ENCODE measurements at regions not wholly inside any gene's neighbourhood (a gene's known extent, or its start where the extent isn't known, plus 50 kb on each side); places are given as distances from the start of the nearest gene placed in this dataset.
"Not testable (repeated sequence)": the region's sequence is repeated elsewhere in the genome, so short reads cannot be mapped to it uniquely, and the experiment has no call there.

DNA sequence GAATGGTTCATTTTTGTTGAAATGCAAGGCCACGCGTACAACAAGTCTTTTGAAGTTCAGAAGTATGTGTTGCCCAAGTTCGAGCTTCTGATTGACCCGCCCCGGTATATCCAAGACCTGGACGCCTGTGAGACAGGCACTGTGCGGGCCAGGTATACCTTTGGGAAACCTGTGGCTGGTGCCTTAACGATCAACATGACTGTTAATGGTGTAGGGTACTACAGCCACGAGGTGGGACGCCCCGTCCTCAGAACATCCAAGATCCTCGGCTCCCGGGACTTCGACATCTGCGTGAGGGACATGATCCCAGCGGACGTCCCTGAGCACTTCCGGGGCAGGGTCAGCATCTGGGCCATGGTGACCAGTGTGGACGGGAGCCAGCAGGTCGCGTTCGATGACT, 1246.9 kb upstream of the PHF14 start:
- not testable (repeated sequence) for DNase-seq

DNA sequence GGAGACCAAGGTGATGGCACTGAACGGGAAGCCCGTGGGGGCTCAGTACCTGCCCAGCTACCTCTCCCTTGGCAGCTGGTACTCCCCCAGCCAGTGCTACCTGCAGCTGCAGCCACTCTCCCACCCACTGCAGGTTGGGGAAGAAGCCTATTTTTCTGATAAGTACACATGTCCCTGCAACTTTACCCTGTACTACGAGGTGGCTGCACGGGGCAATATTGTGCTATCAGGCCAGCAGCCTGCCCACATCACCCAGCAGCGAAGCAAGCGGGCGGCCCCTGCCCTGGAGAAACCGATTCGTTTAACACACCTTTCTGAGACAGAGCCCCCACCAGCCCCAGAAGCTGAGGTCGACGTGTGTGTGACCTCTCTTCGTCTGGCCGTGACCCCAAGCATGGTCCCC, 1246.2 kb upstream of the PHF14 start:
- not testable (repeated sequence) for DNase-seq

DNA sequence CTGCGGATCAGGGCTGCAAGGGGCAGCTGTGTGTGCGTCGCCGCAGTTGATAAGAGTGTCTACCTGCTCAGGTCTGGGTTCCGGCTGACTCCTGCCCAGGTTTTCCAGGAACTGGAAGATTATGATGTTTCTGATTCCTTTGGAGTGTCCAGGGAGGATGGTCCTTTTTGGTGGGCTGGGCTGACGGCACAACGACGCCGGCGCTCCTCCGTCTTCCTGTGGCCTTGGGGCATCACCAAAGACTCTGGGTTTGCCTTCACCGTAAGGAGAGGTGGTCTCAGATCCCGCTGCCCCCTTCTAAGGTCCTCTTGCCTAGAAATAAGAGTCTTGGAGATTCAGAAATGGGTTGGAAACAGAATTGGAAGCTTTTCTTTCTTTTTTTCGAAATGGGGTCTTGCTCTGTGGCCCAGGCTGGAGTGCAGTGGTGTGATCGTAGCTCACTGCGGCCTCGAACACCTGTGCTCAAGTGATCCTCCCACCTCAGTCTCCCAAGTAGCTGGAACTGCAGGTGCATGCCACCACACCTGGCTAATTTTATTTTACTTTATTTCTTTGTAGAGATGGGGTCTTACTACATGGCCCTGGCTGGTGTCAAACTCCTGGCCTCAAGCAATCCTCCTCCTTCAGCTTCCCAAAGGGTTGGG, 1245.5 kb upstream of the PHF14 start:
- not testable (repeated sequence) for DNase-seq

DNA sequence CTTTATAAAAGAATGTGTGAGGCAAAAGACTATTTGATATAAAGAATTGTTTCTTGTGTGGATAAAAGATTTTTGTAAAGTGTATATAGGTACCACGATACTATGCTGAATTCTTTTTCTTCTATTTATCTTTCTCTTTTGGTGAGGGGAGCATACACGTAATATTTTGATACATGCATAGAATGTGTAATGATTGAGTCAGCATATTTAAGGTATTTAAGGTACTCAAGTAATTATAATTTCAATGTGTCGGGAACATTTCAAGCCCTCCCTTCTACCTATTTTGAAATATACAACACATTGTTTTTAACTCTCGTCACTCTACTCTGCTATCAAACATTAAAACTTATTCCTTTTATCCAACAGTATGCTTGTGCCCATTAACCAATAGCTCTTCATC, 1221.6 kb upstream of the PHF14 start:
- no peak for DNase-seq

DNA sequence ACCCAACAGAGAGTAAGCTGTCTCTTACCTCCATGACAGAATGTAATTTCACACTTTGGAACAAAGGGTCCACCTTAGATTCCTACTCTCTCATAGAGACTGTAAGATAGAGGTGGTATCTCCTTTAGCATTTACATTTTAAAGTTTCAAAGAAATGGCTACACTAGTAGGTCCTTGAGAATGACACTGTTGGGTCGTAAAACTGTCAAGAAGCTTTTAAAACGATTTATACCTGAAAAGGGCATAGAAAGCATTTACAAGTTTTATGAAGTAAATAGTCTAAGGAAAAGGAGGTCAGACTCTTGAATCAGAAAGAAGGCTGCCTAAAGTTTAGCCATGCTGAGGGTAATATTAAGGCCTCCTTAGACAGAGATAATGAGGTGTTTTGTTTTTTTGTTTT, 1212.4 kb upstream of the PHF14 start:
- no peak for DNase-seq

DNA sequence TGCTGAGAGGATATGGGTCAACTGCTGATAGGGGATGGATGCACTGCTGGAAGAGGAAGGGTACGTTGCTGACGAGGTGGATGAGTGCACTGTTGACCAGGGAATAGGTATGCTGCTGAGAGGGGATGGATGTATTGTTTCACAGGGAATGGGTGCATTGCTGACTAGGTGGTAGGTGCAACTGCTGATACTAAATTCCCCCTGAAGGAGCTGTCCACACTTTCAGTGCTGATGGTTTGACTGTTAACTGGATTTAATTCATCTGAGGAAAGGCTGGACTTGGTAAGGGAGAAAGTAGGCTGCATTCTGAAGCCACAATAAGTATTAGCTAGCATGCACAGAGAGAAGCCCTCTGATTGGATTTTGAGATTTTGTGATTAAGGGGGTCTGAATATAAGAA, 1196.8 kb upstream of the PHF14 start:
- DNase-seq: no peak

DNA sequence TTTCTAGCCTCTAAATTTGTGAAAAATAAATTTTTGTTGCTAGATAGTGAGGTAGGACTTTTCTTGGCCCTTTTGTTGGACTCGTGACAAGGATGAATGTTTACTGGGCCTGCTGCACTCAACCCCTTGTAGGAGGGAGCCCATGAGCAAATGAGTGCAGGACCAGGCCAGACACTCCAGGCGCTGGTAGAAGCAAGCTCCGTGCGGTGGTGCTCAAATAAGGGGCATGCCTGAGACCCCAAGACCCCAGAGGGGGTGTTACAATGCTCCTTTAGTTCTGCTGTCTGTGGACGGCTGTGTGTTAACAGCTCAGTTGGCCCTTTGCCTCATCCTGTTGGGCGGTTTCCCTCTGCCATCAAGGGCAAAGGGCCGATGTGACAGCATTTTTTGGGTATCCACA, 1195.3 kb upstream of the PHF14 start:
- no peak for DNase-seq

DNA sequence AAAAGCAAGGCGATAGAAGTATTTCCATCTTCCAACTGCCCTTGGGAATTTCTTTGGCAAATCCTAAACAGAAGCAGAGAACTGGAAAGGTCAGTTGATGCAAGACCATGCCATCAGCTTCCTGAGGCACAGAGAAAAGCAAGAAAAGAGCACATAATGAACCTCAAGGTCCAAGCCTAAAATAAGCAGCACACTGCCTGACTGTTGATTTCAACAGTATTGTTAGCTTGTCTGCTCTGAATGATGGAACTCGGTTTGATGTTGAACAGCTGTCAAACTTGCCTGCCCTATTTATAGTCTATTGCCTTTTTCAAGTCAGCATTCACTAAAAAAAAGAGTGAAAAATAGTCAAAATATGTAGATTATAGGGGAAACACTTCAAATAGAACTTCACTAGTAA, 1192.0 kb upstream of the PHF14 start:
- DNase-seq: no peak

DNA sequence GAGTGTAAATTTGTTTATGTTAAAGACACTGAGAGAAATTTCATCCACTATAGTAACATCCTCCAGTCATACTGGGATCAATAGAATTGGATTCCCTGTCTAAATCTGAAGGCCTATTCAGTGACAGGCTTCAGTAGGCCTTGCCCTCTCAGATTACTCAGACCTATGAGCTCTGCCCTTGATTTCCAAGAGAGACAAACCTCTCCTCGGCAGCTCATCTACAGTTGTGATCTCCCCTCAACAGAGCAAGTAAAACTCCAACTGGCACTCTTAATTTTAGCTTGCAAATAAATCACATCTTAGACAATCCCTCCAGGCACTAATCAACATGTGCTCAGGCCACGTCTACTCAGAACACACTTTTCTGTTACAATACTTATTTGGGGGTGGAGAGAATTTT, 1191.4 kb upstream of the PHF14 start:
- DNase-seq: no peak

DNA sequence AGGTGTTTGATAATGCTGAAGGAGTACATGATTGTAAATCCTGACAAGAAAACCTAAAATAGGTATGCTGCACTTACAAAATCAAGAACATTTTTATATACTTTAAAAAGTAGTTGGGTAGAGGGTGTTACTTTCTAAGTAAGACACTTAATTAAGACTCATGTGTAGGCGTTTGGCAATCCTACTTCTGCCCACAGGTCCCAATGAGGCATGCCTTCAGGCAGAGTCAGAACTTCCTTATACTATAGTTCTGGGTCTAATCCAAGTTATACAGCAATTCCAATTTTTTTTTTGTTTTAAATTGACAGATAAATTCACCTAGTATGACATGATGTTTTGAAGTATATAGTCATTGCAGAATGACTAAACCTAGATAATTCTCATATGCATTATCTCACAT, 1188.5 kb upstream of the PHF14 start:
- no peak for DNase-seq

DNA sequence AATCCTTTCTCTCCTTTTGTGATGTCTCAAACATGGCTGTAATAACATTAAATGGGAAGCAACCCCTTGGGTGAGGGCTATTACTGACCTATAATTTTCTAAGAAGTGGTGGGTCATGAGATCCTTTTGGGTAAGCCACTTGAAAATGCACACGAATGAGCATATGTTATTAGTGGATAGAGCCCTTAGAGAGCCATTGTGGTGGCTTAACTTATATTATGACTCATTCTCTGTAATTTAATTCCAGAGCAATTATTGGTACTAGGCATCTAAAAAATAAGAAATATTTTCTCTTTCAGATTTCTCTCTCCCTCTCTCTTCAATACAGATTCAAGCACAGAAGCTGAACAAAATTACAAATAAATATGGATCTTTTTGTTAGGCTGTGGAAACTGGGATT, 1177.4 kb upstream of the PHF14 start:
- no peak for DNase-seq

DNA sequence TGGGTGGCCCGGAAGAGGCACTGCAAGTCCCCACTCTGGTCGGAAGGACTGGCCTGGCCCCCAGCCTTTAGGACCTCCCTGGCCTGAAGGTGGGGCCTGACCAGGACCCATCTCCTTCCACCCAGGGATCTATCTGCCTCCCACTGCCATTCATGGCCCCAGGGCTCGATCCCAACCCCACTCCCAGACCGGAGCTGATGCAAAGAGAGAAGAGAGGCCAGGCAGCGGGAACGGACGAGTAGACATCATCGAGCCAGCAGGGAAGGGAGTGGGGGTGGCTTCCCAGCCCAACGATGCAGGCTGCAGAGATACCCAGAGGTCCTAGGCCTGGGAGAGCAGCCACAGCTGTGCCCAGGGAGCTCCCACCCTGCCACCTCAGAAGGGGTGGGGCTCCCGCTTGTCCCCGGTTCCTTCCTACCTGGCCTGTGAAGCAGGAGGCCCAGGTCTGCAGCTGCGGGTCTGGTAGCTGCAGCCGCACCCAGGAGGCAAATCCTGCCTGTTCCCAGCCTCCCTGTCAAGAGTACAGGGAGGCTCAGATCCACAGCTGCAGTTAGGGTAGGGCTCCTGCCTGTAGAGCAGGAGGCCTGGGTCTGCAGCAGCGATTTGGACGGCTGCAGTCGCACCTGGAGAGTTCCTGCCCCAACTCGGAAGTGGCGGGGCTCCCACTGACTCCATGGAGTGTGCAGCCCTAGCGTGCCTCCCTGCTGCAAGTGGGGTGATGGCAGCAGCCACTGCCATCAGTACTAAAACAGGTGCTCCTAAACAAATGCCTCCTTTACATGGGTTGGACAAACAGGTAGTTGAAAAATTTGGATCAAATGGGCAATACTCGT, 1151.0 kb upstream of the PHF14 start:
- DNase-seq: no peak

DNA sequence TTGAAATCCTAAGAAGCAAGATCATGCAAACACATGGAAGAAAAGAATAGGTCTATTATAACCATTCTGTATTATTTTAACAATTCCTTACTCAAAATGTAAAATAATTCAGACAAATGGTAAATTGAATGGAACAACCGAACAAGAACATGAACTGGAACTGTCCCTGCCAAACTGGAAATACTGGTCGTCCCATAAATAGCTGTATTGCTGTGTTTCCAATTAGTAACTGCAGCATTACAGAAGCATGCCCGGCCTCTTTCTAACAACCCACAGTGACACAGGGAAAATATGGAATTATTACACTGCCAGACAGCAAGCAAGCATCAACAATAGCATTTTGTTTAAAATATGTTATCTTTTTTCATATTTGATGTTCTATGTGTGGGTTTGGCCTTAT, 1138.5 kb upstream of the PHF14 start:
- DNase-seq: no peak

DNA sequence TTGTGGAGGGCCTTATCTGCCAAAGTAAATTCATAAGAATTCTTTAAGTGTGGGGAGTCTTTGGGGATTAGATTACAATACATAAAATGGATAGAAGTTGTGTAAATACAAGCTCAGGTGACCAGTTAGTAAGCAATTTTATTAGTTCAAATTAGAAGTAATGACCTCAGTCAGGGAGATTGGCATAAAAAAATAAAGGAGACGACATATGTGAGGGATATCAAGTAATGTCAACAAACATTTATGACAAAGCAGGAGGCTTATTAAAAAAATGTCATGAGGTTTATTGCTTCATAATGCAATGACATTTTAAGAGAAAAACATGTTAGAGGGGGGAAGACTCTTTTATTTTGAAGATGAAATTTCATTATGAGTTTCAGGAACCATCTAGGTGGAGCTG, 1137.0 kb upstream of the PHF14 start:
- DNase-seq: no peak

DNA sequence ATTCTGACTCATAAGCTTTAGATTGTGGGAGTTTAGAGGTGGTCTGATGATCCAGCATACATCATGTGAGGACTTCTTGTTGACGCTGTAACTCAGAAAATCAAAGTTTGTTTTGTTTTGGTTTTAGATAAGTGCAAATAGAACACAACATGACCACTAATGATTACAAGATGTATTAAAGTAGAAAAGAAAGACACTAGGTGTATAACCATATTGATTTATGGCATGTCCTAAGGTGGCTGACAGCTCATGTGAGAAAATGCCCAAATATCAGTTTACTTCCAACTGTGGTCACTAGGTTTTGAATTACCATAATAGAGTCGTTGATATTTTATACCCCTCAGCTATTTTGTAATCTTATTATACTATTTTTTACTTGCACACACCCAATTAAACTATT, 1131.4 kb upstream of the PHF14 start:
- no peak for DNase-seq

DNA sequence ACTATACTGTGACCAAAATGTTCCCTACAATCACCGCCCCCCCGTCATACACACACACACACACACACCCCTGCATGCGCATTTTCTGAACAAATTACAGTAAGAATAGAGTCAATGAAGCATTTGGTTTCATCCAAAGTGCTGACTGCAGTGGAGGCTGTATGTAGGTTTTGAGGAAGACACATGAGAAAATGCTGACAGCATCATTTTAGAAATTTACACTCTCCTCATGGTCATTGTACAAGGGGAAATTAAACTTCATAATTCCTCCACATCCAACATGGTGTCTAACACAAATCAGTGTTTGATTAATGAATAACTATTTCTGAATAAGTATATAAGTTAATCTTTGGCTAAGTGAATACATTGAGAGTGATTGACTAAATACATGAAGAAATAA, 1126.8 kb upstream of the PHF14 start:
- DNase-seq: no peak

DNA sequence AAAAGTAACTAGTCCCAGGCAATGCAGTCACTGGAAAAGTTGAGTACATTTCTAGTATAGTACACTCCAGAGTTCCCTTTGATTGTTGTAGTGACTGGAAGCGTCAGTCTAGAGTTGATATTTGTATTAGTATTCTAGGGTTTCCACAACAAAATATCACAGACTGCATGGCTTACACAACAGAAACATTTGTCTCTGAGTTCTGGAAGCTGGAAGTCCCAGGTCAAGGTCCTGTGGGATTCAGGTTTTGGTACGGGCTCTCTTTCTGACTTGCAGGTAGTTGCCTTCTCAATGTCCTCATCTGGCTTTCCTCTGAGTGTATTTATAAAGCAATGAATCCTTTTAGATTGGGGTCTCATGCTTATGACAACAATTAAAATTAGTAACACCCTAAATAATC, 1119.1 kb upstream of the PHF14 start:
- DNase-seq: no peak

DNA sequence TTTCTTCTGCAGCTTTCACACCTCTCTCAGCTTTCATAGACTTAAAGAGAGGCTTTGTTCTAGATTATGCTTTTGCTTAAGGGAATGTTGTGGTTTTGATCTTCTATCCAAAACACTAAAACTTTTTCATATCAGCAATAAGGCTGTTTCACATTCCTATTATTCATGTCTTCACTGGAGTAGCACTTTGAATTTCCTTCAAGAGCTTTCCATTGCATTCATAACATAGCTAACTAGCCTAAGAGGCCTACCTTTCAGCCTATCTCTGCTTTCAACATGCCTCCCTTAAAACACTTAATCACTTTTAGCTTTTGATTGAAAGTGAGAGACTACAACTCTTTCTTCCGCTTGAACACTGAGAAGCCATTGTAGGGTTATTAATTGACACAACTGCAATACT, 1117.0 kb upstream of the PHF14 start:
- DNase-seq: no peak

DNA sequence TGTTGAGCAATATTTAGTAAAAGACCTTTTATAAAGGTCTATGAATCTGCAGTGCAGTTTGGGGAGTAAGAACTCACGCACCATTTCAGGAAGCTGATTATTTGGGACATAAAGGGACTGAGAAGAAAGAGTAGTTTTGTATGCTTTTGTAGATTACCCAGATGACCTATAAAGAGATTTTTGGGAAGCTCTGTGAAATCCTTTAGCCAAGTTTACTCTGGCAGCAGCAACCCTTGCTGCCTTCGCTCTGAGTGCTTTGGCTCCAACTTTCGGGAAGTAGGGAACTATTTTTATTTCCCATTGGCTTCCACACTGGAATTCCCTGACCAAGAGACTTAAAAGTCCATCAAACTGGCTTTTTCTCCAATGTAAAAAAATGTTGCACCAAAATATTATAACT, 1110.1 kb upstream of the PHF14 start:
- no peak for DNase-seq

DNA sequence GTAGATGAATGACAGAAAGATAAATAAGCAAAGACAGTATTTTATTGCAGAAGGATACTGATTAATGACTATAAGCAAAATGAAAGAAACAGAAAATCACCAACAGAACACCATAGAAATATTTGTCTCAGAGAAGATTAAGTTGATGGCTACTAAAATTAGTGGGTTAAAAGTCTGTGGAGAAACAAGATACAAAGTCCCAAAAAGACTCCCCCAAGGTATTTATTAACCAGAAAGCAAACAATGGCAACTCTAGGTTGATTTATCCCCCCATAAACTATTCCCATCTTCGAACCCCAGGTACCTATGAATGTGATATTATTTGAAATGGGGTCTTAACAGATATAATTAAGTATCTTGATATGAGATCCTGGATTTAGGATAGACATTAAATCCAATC, 1104.5 kb upstream of the PHF14 start:
- no peak for DNase-seq

DNA sequence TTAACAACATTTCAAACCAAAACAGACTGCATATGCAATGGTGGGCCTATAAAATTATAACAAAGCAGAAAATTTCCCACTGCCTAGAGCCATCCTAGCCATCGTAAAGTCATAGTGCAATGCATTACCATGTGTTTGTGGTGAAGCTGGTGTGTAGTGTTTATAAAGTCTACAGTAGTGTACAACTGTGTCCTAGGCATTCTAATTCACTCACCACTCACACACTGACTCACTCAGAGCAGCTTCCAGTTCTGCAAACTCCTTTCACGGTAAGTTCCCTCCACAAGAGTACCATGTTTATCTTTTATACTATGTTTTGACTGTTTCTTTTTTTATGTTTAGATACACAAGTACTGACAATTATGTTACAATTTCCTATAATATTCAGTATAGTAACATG, 1104.1 kb upstream of the PHF14 start:
- DNase-seq: no peak

DNA sequence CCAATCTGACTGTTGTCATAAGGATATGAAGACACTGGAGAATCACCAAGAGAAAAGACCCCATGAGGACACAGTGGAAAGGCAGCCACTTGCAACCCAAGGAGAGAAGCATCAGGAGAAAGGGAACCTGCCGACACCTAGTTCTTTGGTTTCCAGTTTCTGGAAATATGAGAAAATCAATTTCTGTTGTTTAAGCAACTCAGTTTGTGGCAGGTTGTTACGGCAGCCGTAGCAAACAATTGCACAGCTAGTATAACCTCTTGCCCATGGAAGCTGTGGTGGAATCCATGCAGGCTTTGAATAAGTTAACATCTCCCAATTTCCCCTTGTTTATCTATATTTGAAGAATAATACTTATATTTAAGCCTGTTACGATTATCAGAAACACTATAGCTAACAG, 1103.0 kb upstream of the PHF14 start:
- no peak for DNase-seq

DNA sequence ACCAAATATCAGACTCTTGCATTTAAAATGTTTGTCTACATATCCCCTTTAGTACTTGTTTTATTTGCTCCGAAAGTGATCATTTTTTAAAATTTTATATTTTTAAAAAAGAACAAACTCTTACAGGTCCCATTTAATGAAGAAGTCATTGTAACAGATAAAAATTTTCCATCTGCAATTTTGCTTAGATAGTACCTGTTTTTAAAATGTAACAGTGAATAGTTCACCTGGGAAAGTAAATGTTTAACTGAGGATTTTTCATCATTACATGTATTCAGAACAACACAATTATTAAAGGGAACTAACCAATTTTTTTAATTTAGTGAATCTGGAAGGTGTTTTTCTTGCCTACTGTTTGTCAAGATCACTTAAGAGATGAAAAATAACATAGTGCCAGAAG, 1099.5 kb upstream of the PHF14 start:
- no peak for DNase-seq

DNA sequence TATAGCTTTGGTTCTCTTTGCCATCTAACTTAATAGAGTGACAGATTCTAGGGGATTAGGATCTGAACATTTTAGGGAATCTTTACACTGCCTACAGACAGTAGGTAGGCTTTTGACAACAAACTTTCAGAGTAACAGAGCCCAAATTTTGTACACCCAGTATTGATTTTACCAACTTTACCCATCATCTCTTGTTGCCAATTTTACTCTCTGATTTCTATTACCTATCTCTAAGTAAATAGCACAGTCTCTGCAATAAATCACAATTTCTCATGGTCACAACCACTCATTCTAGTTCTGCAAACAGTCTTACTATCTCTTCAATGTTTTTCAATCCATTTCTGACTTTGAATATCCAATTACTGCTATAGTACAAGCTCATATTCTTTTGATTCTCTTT, 1097.6 kb upstream of the PHF14 start:
- DNase-seq: no peak

DNA sequence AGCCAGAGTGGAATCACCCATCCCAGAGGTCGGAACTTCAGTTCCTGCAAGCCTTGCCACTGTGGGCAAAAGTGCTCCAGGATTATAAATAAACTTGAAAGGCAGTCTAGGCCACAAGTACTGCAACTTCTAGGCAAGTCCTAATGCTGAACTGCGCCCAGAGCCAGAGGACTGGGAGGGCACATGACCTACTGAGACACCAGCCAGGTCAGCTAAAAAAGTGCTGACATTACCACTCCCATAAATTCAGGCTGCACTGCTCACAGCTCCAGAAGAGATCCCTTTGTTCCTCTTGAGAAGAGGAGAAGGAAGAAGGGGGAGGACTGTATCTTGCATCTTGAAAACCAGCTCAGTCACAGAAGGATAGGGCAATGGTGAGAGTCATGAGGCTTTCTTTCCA, 1084.1 kb upstream of the PHF14 start:
- no peak for DNase-seq

All from activated CD4-positive, alpha-beta T cell treated with anti-CD3 and anti-CD28 coated beads, Interleukin-2, Interleukin-6, amounts not matched to agents 100 ng/mL and 50 ng/mL, durations not matched to agents 16 hours and 8 hours (primary cell).